HG03432 (cell line): ENCODE measurements at regions not wholly inside any gene's neighbourhood (a gene's known extent, or its start where the extent isn't known, plus 50 kb on each side); places are given as distances from the start of the nearest gene placed in this dataset.

Source experiments
- ATAC-seq: cut with Tn5 transposase; IDR thresholded peaks from one replicate; pipeline ENCODE4 v1.9.1; 2021; ENCODE audit warnings: mild to moderate bottlenecking, moderate library complexity; ENCODE audit not compliant: unreplicated experiment

DNA sequence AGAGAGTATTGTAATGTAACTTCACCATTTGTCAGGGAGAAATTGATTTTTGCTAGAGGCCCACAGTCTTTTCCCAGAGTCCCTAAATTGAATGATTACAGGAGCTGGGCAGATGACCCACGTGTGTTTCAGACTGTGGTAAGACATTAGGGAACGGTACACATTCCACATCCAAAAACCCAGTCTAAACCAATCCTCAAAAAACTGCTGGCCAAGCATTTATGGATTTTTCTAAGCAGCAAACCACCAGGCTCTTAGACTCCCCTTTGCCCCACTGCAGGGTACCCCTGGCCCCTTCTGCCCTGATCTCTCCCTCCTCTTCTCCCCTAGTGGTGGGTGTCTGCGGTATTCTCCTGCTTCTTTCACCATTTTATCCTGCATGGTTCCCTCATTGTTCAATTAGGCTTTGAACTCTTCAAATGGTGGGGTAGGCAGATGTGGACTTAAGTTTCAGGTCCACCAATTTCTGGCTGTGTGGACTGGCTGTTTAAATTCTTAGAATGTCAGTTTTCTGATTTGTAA, 135.5 kb upstream of the SORCS3 start:
- no peak for ATAC-seq

DNA sequence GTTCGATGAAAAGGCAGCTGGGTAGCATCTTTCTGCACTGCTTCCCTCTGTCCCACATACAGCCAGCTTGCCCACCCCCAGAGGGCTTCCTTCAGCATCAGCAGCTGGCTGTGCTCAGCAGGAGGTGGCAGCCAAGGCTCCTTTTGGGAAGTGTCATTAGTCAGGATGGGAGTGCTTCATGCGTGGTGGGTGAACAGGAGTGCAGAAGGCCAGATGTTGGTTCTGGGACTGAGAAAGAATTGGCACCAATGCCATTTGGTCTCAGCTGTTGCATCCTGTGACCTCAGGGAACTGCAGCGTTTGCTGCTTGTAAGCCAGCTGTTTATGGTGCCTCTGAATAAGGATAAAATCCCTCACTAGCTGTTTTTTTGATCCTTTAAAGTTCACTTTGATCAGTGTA, 131.1 kb upstream of the SORCS3 start:
- no peak for ATAC-seq

DNA sequence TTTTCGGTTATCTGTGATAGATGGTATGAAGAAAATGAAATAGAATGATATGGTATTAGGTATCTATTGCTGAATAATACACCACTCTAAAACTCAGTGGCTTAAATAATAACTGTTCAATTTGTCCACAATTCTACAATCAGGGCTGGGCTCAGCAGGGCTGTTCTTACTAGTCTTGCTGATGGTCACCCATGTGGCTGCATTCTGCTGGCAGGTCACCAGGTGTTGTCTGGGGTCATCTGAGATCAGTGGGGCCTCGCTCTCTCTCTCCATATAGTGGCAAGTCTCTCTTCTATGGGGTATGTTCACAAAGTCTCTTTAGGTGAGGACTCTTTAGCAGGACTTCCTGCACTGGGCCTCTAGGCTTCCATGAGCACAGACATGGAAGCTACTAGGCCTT, 130.4 kb upstream of the SORCS3 start:
- no peak for ATAC-seq

DNA sequence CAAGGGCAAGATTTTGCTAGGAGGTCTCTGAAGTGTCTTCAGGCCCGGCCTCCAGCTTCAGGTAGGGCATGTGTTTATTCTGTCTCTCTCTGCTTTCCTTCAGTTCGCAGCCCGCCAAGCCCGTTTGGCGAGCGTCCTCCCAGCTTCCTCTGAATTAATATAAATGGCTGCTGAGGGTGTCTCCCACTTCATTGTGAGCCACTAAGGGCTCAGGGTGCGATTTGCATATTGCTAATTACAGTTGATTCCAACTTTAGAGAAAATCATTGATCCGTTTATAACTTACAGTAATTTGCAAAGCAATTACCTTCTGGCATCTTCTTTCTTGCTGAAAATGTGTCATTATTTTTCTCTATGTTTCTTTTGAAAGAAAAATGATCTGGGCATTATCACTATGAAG, 128.3 kb upstream of the SORCS3 start:
- no peak for ATAC-seq

DNA sequence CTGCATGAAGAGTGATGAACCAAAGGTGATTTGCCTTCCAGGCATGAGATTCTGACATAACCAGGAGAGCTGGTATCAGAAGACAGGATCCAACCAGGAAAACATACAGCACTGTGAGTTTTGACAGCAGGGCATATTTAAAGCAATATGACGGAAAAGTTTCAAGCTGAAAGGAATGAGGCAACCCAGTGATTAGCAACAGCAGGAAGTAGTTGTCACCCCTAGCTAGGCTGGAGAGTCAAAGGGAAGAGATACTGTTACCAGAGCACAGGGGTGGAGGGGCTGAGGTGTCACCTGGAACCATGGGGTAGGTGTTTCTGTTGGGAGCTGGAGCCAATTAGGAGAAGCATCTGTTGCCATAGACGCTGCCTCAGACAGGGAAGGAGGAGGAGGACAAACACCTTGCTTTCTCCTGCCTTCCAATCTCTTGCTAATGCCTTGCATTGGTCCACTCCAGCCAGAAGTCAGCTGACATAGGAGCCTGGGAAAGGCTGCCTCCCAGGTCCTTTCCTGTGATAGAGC, 125.4 kb upstream of the SORCS3 start:
- ATAC-seq = no peak

DNA sequence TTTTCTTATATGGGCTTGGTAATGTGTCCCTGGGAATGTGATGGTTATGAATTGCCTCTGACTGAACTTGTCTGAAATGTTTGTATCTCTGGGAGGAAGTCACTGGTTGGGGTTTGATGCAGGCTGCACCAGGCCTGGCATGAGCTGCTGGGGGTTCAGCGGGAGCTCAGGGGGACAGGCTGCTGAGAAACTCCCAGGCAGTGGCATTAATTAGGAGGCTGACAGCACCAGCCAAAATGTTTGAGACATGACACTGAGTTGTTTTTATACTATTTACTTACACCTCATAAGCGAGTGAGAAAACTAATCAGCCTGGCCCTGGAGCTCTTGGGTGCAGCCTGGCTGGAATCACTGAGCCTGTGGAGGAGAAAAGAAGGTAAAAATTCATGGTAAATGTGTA, 124.1 kb upstream of the SORCS3 start:
- ATAC-seq = no peak

DNA sequence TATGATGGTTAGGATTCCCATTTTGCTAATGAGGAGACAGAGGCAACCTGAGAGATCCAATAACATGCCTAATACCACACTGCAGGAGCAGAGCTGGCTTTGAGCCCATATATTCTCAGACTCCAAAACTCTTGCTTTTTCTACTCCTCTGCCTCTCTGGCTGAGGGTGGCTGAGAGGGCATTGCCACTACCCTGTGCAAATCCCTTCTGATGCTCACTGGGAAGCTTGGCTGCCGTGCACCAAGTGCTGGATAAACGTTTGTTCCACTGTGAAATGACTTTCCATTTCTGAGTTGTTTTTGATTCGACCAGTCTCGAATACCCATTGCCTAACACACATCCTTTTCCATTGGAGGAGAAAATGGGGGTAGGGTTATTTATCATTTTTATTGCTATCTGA, 123.1 kb upstream of the SORCS3 start:
- ATAC-seq = no peak

DNA sequence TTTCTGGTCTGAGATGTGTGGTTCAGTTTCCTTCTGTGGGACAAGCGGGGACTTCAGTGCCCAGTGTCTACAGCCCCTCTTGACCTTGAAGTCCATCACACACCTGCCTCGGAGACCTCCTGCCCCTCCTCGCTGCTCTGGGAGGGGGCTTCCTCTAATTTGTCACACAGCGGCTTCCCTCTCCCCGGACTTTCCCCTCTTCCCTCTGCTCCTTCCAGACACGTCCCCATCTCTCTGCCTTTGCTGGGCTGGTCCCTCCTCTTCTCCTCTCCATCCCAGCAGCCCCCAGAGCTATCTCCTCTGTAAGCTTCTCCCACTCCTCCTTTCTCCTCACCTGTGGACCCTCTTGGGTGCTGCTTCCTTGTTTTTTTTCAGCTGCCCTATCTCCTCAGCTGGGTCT, 122.2 kb upstream of the SORCS3 start:
- ATAC-seq = no peak

DNA sequence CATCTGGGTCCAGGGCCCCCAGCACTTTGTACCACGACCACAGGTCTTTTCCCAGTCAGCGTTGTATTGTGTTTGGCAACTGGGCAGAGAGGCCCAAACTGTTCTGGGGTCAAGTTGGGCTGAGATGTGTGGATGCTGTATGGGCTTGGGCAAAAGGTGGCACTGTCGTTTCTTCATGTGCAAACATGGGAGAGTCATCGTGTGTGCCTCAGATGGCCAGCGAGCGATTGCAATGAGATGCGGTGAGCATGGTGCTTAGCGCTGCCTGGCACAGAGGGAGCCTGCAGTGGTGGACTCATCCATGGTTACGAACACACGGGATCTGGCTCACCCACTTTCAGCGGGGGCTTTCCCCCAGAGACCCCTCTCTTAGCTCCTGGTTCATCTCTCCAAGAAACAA, 120.4 kb upstream of the SORCS3 start:
- no peak for ATAC-seq

DNA sequence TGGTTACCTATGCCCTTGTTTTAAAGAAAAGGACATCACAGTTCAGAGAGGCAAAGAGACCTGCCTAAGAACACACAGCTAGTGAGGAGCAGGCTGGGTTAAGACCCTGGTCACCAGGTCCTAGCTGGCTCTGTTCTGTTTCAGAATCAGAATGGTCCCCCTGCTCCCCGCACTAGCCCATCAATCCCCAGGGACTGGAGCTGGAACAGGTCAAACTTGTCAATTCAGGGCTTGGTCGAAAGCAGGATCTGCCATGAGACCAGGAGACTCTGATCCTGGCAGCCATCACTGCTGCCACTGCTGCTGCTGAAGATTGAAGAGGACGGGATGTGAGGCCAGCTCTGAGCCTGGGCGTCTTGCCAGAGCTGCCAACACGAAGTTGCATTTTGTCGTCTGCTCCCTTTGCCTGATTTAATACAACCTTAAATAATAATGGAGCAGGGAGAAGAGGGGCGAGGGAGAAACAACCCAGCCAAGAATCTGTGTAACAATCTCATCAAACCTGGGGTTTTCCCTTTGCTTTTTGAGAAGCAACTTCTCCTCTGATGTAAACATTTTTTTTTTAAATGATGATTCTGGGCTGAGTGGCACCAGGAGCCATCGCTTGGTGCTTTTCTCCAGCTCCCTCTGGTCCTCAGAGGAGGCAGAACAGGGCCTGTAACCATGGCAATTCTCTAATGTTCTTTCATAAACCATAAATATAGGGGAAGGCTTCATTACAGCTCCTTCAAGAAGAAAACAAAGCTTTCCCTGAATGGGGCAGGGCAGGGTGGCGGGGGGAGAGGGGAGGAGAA, 119.0 kb upstream of the SORCS3 start:
- ATAC-seq = no peak

DNA sequence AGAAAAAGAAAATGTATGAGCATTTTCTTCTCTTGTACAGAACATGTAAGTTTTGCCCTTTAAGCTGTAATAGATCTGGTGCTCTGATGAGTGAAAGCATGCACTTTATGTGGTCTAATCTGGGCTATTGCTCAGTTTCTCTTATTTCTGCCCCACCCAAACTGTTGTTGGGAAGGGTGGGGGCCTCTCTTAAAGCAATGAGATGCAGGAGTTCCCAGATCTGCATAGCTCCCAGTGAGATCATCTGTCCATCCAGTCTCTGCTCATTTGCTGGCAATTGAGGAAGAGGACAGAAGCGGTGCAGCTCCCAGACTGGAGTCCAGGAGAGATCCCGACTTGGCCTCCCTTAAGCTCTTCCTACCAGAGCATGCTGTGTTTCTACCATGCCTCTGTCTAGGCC, 114.9 kb upstream of the SORCS3 start:
- no peak for ATAC-seq

DNA sequence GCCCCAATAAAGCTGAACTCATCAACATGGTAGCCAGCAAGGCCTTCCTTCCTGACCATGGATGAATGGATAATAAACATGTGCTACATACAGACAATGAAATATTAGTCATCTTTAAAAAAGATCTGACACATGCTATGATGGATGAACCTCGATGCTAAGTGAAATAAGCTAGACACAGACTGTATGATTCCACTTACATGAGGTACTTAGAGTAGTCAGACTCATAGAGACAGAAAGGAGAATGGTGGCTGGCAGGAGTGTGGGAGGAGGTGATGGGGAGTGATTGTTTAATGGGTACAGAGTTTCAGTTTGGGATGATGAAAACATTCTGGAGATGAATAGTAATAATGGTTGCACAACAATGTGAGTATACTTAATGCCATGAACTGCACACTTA, 114.1 kb upstream of the SORCS3 start:
- no peak for ATAC-seq

DNA sequence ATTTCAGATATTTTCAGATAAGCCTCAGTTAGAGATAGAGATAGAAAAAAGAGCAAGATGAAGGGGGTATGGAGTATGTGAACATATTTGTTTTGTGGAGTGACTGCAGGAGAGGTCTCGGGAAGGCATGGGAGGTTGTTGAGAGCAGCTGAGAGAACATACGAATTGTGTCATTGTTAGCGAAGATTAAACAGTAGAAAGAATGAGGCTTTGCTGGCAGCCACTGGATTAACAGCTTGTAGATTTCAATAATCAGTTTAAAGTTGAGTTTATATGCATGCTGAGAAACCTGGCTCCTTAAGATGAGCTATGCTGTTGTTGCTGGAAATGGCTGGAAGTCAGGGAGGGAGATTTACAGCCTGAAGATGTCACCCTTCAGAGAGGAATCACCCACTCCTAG, 100.9 kb upstream of the SORCS3 start:
- no peak for ATAC-seq

DNA sequence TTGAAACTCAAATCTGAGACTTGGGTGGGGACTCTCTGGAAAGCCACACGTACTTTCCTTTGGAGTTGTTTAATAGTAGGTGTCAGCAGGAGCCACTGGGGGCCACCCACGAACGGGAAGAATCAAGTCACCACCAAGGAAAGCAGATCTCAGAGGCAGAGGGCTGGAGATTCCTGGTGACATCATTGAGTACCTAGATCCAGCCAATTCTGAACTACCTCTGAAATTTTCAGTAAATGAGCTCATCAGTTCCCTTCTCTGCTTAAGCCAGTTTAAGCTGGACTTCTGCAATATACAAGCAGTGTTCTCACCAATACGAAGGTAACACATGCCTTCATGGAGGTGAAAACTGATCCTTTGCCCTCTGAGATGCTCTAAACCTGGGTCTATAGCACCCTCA, 99.3 kb upstream of the SORCS3 start:
- no peak for ATAC-seq

DNA sequence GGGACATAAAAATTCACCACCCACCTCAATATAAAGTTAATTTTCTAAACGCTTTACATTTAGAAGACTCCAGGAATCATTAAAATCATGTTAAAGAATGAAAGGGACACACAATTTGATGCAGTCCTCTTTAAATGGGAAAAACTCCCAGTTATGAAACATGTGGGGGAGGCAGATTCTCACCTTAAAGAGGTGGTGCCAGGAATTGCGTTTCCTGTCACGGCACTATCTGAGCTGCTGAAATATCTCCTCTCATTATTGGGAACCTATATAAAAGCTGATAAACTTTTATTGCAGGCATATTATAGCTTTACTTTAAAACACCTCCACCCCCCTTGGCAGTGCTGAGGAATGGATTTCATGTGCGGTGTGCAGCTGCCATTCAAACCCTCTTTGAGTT, 94.8 kb upstream of the SORCS3 start:
- no peak for ATAC-seq

DNA sequence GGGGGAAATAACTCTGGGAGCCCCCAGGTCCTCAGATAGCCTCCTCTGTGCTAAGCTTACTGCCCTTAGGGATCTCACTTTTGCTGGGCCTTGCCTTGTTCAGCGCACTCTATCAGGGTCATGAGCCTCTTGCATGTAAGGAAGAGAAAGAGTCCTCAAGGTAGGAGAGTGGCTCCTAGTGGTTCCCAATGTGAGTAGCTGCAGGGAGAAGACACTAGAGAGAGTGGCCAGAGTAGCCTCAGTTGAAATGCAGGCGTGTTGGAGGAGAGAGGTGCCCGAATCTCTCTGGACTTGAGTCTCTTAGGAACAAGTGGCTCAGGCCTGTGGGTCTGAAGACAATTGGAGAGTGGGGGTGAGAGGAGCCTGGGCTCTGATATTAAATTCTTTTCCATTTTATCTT, 94.3 kb upstream of the SORCS3 start:
- ATAC-seq = no peak

DNA sequence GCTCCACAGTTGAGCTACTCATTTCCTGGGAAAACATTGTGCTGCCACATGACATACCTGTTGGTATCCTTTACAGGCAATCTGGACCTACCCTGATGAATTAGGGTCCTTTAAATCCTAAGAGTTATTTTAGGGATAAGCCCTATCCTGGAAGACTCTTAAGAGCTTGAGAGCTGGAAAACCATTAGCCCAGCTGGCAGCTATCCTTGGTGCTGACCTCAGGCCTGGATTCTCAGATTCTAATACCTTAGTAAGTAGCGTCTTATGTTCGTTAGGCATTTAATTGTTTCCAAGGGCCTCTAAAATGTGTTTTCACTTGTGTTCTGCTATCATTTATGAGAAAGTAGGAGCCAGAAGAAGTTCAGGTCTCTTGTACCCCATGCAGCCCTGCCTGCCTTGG, 93.0 kb upstream of the SORCS3 start:
- ATAC-seq = no peak

DNA sequence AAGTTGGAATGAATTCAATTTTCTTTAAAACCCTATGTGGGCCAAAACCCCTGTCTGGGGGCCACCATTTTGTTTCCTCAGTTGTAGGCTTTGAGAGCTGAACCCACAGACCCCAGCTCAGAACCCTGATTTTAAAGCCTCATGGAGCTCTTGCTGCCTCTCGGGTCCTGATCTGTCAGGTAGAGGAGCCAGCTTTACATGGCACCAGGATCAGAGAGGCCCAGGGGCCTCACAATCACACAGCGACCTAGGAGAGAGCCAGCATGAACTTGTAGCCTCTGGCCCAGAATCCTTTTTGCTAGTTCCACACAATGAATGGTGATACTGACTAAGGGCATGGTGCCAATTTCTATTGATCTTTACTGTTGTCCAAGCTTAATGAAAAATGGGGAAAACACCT, 84.3 kb upstream of the SORCS3 start:
- ATAC-seq = no peak

DNA sequence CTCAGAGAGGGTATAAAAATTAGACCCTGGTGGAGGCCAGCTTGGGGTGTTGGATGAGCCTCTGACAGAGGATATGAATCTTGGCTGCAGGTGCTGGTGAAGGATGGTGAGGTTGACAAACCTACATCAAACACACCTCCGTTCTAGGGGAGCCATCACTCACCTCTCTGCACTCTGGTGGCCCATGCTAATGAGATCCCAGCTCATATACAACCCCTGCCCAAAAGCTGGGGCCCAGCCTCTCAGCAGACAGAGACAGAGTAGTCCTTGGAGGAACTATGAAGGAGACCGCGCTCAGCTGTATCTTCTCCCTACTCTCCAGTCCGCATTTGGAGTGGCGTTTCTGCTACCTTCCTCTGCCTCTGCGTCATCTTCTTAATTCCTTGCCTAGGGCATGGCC, 83.1 kb upstream of the SORCS3 start:
- no peak for ATAC-seq

DNA sequence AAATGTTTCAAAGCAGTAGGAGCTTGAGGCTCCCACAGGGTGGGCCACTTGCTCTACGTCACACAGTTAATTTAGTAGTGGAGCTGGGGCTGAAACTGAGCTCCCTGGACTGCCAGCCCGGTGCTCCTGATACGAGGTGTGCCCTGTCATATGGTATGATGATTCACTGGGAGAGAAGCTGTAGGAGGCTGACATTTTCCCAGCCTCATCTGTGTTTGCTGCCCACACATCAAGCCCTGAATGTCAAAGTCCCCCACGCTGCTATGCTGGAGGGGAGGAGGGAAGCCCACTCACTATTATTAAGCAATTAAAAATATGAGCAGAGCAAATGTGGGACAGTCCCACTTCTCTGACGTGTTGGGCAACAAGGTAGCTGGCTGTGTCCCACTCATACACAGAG, 81.2 kb upstream of the SORCS3 start:
- no peak for ATAC-seq

DNA sequence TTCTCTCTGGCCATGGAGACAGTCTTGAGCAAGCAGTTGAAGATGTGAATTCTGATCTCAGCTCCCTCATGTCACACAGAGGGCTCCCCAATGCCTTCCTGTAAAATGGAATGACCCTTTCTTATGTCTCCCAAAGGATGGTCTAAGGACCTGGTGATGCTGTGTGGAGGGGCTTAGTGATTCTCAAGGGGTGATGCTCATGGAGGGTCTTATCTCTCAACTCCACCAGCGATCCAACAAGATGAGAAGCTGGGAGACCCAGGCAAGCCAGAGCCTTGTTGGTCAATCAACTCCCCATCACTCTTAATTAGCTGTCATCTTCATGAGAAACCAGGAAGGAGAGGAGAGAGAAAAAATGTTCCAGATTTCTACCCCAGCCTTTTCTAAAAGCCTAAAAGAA, 78.0 kb upstream of the SORCS3 start:
- no peak for ATAC-seq

DNA sequence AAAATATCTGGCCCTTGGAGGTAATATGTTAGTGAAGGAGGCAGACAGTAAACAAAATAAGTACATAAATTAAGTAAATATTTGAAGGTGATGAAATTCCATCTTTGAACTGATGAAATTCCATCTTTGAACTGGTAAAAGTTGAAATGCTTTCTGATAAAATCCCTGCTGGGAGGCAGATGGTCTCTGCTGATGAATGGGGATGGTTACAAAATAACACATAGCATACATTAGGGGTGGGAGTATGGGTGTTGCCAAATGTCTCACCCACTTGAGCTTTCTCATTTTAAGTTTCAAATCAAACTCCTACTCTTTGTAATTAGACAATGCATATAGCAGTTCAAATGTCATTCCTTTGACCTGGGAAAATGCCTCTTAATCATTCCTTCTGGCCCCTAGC, 77.5 kb upstream of the SORCS3 start:
- ATAC-seq = no peak

DNA sequence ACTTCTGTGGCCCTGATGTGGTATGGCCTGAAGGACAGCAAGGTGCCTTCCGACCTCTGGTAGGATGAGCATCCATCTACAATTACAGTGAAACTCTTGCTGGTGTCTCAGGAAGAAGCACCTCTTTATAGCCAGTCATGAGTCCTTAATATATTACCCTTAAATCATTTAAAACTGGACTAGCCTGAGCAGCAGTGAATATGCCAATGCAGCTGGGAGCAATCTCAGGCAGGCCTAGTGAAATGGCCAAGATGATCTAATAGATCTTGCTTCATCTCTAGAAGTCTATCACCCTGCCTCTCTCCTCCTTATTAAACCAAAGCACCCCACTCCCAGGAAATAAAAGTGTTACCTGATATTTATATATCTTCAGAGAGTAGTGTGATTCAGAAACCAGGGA, 66.7 kb upstream of the SORCS3 start:
- ATAC-seq = no peak
